Heart right ventricle (tissue), 16 donors: ENCODE measurements at regions not wholly inside any gene's neighbourhood (a gene's known extent, or its start where the extent isn't known, plus 50 kb on each side); places are given as distances from the start of the nearest gene placed in this dataset.
"Not testable (repeated sequence)": the region's sequence is repeated elsewhere in the genome, so short reads cannot be mapped to it uniquely, and the experiment has no call there.

ENCODE experiments used
- ATAC-seq, 8 donors: fragments of 200-7000 bp; cut with Tn5 transposase; one replicate each; pipeline ENCODE4 v1.9.1; 2020; ENCODE audit warnings: mild to moderate bottlenecking in 8 of 8, moderate library complexity in 8 of 8, moderate number of reproducible peaks in 1 of 8
- DNase-seq, 2 donors: peaks; one replicate each; pipeline ENCODE4 v3.0.0-alpha.2; 2020
- H3K27ac ChIP-seq, 10 donors: fragments of 200-600 bp; sonication (generic) in 2 of 10; one replicate each; pipeline versions ENCODE4 v1.5.0 to v1.8.0; 2020 to 2022; ENCODE audit warnings: mild to moderate bottlenecking in 3 of 10
- H3K27me3 ChIP-seq, 7 donors: fragments of 200-600 bp; one replicate each; pipeline ENCODE4 v1.8.0; 2021 to 2022; ENCODE audit warnings: mild to moderate bottlenecking in 2 of 7
- H3K36me3 ChIP-seq, 9 donors: fragments of 200-600 bp; sonication (generic) in 1 of 9; one replicate each; pipeline versions ENCODE4 v1.5.0 to v1.8.0; 2020 to 2022; ENCODE audit warnings: mild to moderate bottlenecking in 2 of 9
- H3K4me1 ChIP-seq, 9 donors: fragments of 200-600 bp; sonication (generic) in 1 of 9; one replicate each; pipeline versions ENCODE4 v1.5.0 to v1.8.0; 2020 to 2022; ENCODE audit warnings: mild to moderate bottlenecking in 4 of 9
- H3K4me3 ChIP-seq, 10 donors: fragments of 200-600 bp; sonication (generic) in 2 of 10; one replicate each; pipeline versions ENCODE4 v1.5.0 to v1.8.0; 2020 to 2022; ENCODE audit warnings: mild to moderate bottlenecking in 7 of 10, moderate library complexity in 2 of 10
- H3K9me3 ChIP-seq, 11 donors: fragments of 200-600 bp in 10 of 11; sonication (generic) in 2 of 11; one replicate each; pipeline versions ENCODE4 v1.5.0 to v1.8.0; 2013 to 2022; ENCODE audit warnings: mild to moderate bottlenecking in 2 of 11, control low read depth in 1 of 11, moderate library complexity in 1 of 11
- CTCF ChIP-seq, 9 donors: fragments of 200-600 bp; sonication (generic) in 2 of 9; IDR thresholded peaks; one replicate each; pipeline versions ENCODE4 v1.5.0 to v1.8.0; 2021 to 2022; ENCODE audit warnings: antibody characterized with exemption in 9 of 9, mild to moderate bottlenecking in 5 of 9, moderate library complexity in 1 of 9
- WGBS, 2 donors: extraction: QIAGEN DNeasy Blood & Tissue Kit; methylation state at CpG; one replicate each; pipeline ENCODE4 v1.1.7; 2013; ENCODE audit warnings: inconsistent platforms in 1 of 2; 5-methylcytosine and 5-hydroxymethylcytosine counted together
- intact Hi-C, 10 donors: fragments of 100-400 bp; cut with DNase I; formaldehyde crosslinking; loops; one replicate each; pipeline versions ENCODE4 v1.11.1 to v1.14.2; 2022
- donor health status: Arrhythmogenic right ventricular cardiomyopathy.
- donor health status: ischemic (EF 13 %, LVEDD 7.1; RV severe dilation, severe dysfunction).
- donor health status: healthy with polysubstance abuse.
- donor health status: DM: no; HTN: yes; CAD: no.
- donor health status: DM: no; HTN: no; CAD: no.
- donor health status: ischemic (EF 25% LVEDD 6.9; RV normal size, moderate dysfunction).
- donor health status: ischemic (EF 25% LVEDD 5.7; RV mildly dilated, moderate dysfunction).
- donor health status: healthy.
- donor health status: DM: yes; HTN: yes; CAD: no.
- donor health status: Ischemic cardiomyopathy.
- donor health status: ischemic (EF 35%, LVEDD 5.7; RV mildly dilated, moderate dysfunction).
- donor health status: nonischemic (EF 11% LVEDD 7.7; RV severe dilation, severe dysfunction).
- donor health status: DM: yes; HTN: yes; CAD: no.
- donor health status: PGD.
- donor health status: ischemic (EF 29% LVEDD 5.4; RV normal size, mild dysfunction).
- donor health status: nonischemic (EF 23%, LVEDD 6.1; RV moderate dilation, normal function).

GRCh38 chrX:109184506-109185139 lies 297.3 kb downstream of the GUCY2F start:
- Histone ChIP-seq H3K9me3 (no peaks in the 10 kb centered on the region), H3K36me3 (no peaks in the 10 kb centered on the region), H3K27me3 (peaks cover 0 to 3% (median 0%) of the 10 kb centered on the region in 7 donors), H3K27ac (no peak overlapping the region), H3K4me3 (no peak overlapping the region), H3K4me1 (no peaks in the 10 kb centered on the region)
- ATAC-seq (no peak), DNase-seq (no peak)
- TF ChIP-seq CTCF (IDR thresholded peaks at IDR 0.05): no peak
- intact Hi-C loops: no loop called here

GRCh38 chrX:109172091-109172602 lies 309.7 kb downstream of the GUCY2F start:
- Histone ChIP-seq H3K4me1 (no peaks in the 10 kb centered on the region), H3K4me3 (no peak overlapping the region), H3K36me3 (no peaks in the 10 kb centered on the region), H3K27me3 (no peaks in the 10 kb centered on the region), H3K9me3 (peaks cover 0 to 8% (median 0%) of the 10 kb centered on the region in 11 donors), H3K27ac (no peak overlapping the region)
- 79 to 83% methylated on average over 4 of the region's 4 CpGs for WGBS, 2 donors
- DNase-seq (no peak), ATAC-seq (no peak)
- no peak for TF ChIP-seq CTCF (IDR thresholded peaks at IDR 0.05)
- intact Hi-C loops: no loop called here

- ATAC-seq (no peak), DNase-seq (no peak)
- 56 to 63% methylated on average over 1 of the region's 1 CpG for WGBS, 2 donors
- Histone ChIP-seq H3K9me3 (peaks cover 0 to 37% (median 0%) of the 10 kb centered on the region in 11 donors), H3K36me3 (no peaks in the 10 kb centered on the region), H3K27ac (no peak overlapping the region), H3K4me3 (no peak overlapping the region), H3K4me1 (no peaks in the 10 kb centered on the region), H3K27me3 (peaks cover 0 to 15% (median 0%) of the 10 kb centered on the region in 7 donors)
- intact Hi-C loops: no loop called here
- no peak for TF ChIP-seq CTCF (IDR thresholded peaks at IDR 0.05)
Measured at GRCh38 chrX:109155161-109155560, 326.7 kb downstream of the GUCY2F start.

GRCh38 chrX:109144173-109144572 lies 337.7 kb downstream of the GUCY2F start:
- ATAC-seq, H3K27me3 ChIP-seq, DNase-seq, H3K27ac ChIP-seq, H3K4me3 ChIP-seq, intact Hi-C loops, H3K4me1 ChIP-seq, H3K36me3 ChIP-seq: not testable (repeated sequence)
- H3K9me3 ChIP-seq: peaks cover 0 to 25% (median 0%) of the 10 kb centered on the region in 11 donors
- 77 to 100% methylated on average over 1 of the region's 1 CpG for WGBS, 2 donors

- no peaks in the 10 kb centered on the region for H3K36me3 ChIP-seq
- intact Hi-C loops: no loop called here
Measured at GRCh38 chrX:109140463-109140862, 341.4 kb downstream of the GUCY2F start.

More at GRCh38 chrX:109140463-109140862, 341.4 kb downstream of the GUCY2F start:
- H3K4me3 ChIP-seq: no peak overlapping the region
- no peaks in the 10 kb centered on the region for H3K27me3 ChIP-seq
- peaks cover 0 to 39% (median 0%) of the 10 kb centered on the region in 11 donors for H3K9me3 ChIP-seq
- DNase-seq (no peak), ATAC-seq (no peak)
- no peaks in the 10 kb centered on the region for H3K4me1 ChIP-seq
- no peak overlapping the region for H3K27ac ChIP-seq
- TF ChIP-seq CTCF (IDR thresholded peaks at IDR 0.05): no peak
